ENCODE measurements at regions not wholly inside any gene's neighbourhood (a gene's known extent, or its start where the extent isn't known, plus 50 kb on each side); places are given as distances from the start of the nearest gene placed in this dataset.

GRCh38 chr3:166902374-166902773 is 477.7 kb downstream of the ZBBX start (continued):
- TF ChIP-seq CREB3 (tag; conservative IDR thresholded peaks at IDR 0.05; ENCODE audit: low read depth): no peak
- TF ChIP-seq ZNF134 (CRISPR knock-in tag; conservative IDR thresholded peaks at IDR 0.05): no peak
- TF ChIP-seq ZNF133 (CRISPR knock-in tag; IDR thresholded peaks at IDR 0.05): no peak

- no peaks in the 10 kb centered on the region for H3K9me1 ChIP-seq (ENCODE audit: control insufficient read depth, insufficient read depth, low read length)
- H4K20me1 ChIP-seq (replicated peaks; ENCODE audit: control insufficient read depth, insufficient read depth, low read length): no peaks in the 10 kb centered on the region
- no peaks in the 10 kb centered on the region for H3K79me2 ChIP-seq (ENCODE audit: control insufficient read depth, insufficient read depth, low read length)
- DNase-seq (ENCODE audit: extremely low read depth in 1 of 4, low spot score in 3 of 4) (no peak), FAIRE-seq (no peak), ATAC-seq (no peak)
- 0% methylated on average over 3 of the region's 3 CpGs for WGBS (ENCODE audit: insufficient coverage, low coverage, missing lambda C conversion rate)
- no peak overlapping the region for H3K4me3 ChIP-seq
- ChIA-PET POLR2A (no interaction called here), CTCF (ENCODE audit: low intra/inter-chr PET ratio) (no interaction called here)
- H3K9me3 ChIP-seq (replicated peaks; ENCODE audit: control insufficient read depth, insufficient read depth, low read depth, low read length): no peaks in the 10 kb centered on the region; the same call in 1 of the 2 replicates
- H3K4me2 ChIP-seq (ENCODE audit: insufficient read depth, low read length): no peak overlapping the region
- intact Hi-C loops (cut with micrococcal nuclease) (no loop called here), in situ Hi-C loops (cut with MboI) (no loop called here)
- no peaks in the 10 kb centered on the region for H3K36me3 ChIP-seq (ENCODE audit: control insufficient read depth, insufficient read depth, low read length)
- no peaks in the 10 kb centered on the region for H3K27me3 ChIP-seq (ENCODE audit: control insufficient read depth in 2 of 2, insufficient read depth in 2 of 2, low read length in 2 of 2)
- no peak overlapping the region for H2AFZ ChIP-seq (ENCODE audit: low read depth, low read length)
- H3K4me1 ChIP-seq (replicated peaks in 1 of 2; ENCODE audit: control insufficient read depth in 2 of 2, insufficient read depth in 2 of 2, low read length in 2 of 2): no peaks in the 10 kb centered on the region
- no peak overlapping the region for H3K9ac ChIP-seq (ENCODE audit: insufficient read depth in 1 of 2, low read depth in 2 of 2, low read length in 2 of 2)
- no peak overlapping the region for H3K27ac ChIP-seq (ENCODE audit: extremely low read depth, low read depth, low read length)
- no TSS peak for BruUV-seq (replicated peaks)
- TF ChIP-seq MXI1 (IDR thresholded peaks at IDR 0.05; ENCODE audit: low read depth, low read length) (no peak), ZNF311 (CRISPR knock-in tag; IDR thresholded peaks at IDR 0.05) (no peak), NCOA1 (IDR thresholded peaks at IDR 0.05; ENCODE audit: low read depth) (no peak), FOXK2 (conservative IDR thresholded peaks at IDR 0.05 in 1 of 2, IDR thresholded peaks at IDR 0.05 in 1 of 2; ENCODE audit: low read depth in 2 of 2) (no peak), ATF3 (IDR thresholded peaks at IDR 0.05) (no peak), ATF3 (CRISPR knock-in tag; conservative IDR thresholded peaks at IDR 0.05) (no peak), GTF3C2 (IDR thresholded peaks at IDR 0.05; ENCODE audit: borderline replicate concordance, extremely low read depth, insufficient read length) (no peak), IFI16 (CRISPR knock-in tag; IDR thresholded peaks at IDR 0.05) (no peak), HMBOX1 (IDR thresholded peaks at IDR 0.05) (no peak), DNMT1 (IDR thresholded peaks at IDR 0.05) (no peak)
These were observed 479.1 kb downstream of the ZBBX start for GRCh38 chr3:166900866-166901577.

Measured in K562 (cell line).